ACC112 (cell line): ENCODE measurements at regions not wholly inside any gene's neighbourhood (a gene's known extent, or its start where the extent isn't known, plus 50 kb on each side); places are given as distances from the start of the nearest gene placed in this dataset.

Experiments
- H2AFZ ChIP-seq: fragments of 200-600 bp; sonication (generic); one replicate; pipeline ENCODE4 v1.6.0; 2017; ENCODE audit warnings: antibody characterized with exemption, low read length; ENCODE audit not compliant: unreplicated experiment
- H3K27ac ChIP-seq: fragments of 200-600 bp; sonication (generic); 2 replicates; pipeline ENCODE4 v1.5.1; 2014; ENCODE audit warnings: low read depth, mild to moderate bottlenecking, antibody characterized with exemption, low read length, moderate library complexity
- H3K27me3 ChIP-seq: fragments of 200-600 bp; sonication (generic); 2 replicates; pipeline ENCODE4 v1.6.1; 2014; ENCODE audit warnings: mild to moderate bottlenecking, antibody characterized with exemption, low read length, moderate library complexity, mixed read lengths; ENCODE audit not compliant: insufficient read depth
- H3K36me3 ChIP-seq: fragments of 200-600 bp; sonication (generic); 2 replicates; pipeline ENCODE4 v1.6.1; 2016; ENCODE audit warnings: mild to moderate bottlenecking, antibody characterized with exemption, low read length, moderate library complexity, mixed read lengths; ENCODE audit not compliant: insufficient read depth
- H3K4me1 ChIP-seq: fragments of 200-600 bp; sonication (generic); one replicate; pipeline ENCODE4 v1.6.1; 2016; ENCODE audit warnings: low read length, mixed read lengths; ENCODE audit not compliant: insufficient read depth, unreplicated experiment, control insufficient read depth
- H3K4me3 ChIP-seq: fragments of 200-600 bp; sonication (generic); 2 replicates; pipeline ENCODE4 v1.5.1; 2014; ENCODE audit warnings: mild to moderate bottlenecking, low read depth, low read length
- H3K79me2 ChIP-seq: fragments of 200-600 bp; sonication (generic); one replicate; pipeline ENCODE4 v1.6.0; 2016; ENCODE audit warnings: low read length; ENCODE audit not compliant: control insufficient read depth, unreplicated experiment, insufficient read depth

DNA sequence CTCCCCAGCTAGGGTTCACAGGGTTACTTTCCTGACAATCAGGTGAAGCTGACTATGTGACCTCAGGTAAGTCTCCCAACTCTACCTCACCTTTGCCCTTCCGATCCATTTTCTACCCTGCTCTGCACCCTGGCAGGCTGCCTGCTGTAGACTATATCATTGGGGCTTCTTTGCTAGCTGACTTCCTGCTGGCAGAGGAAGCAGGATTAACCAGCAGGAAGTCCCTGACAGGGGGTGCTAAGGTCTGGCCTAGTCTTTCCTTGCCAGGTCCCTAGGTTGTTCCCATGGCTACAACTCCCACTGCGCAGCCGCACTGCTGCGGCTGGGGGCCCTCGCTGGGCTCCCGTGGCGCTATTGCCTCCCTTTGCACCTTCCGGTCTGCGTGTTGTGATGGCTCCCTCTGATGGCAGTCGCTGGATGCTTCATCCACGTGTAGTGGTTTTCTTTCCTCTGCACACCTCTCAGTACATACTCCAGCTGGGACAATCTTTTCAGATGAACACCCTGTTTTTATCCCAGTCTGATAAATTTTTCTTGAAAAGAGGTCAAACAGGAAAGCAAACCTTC lies 365.9 kb downstream of the REEP3 start:
- Histone ChIP-seq H3K27ac (no peak overlapping the region), H2AFZ (no peak overlapping the region), H3K4me3 (no peak overlapping the region), H3K4me1 (no peaks in the 10 kb centered on the region), H3K36me3 (no peaks in the 10 kb centered on the region), H3K79me2 (no peaks in the 10 kb centered on the region), H3K27me3 (peaks cover 11% of the 10 kb centered on the region)

DNA sequence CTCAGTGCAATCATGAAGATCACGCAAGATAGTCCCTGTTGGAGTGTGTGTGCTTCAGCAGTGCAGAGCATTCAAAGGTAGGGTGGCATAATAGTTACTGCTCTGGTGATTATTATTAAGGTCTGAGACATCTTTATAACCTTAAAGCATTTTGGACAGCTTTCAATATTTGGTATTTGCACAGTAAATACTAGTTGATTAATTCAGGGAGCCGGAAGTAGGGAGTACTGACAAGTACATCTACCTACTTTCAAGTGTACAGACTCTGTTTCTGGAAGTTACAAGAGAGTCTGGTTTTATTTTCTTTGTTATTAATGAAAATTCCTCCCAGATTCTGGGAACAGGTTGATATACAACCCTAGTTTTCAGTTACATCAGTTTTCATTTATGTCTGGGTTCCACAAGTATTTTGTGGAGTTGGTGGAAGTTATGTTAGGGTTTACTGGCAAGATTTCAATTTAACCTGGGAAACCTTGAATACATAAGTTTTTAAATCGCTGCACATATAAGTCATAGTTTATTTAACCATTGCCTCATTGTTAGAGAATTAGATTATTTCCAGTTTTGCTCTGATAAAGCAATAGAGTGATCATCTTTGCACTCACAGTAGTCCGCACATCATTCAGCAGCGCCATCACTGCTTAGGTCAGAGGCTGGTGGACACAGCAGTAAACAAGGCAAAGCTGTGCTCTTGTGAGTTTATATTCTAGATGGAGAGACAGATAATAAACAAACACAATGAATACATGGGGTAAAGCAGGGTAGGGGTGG lies 366.6 kb downstream of the REEP3 start:
- H3K4me1 ChIP-seq, result no peaks in the 10 kb centered on the region
- H2AFZ ChIP-seq, result no peak overlapping the region
- peaks cover 11% of the 10 kb centered on the region for H3K27me3 ChIP-seq
- H3K4me3 ChIP-seq, result no peak overlapping the region
- no peak overlapping the region for H3K27ac ChIP-seq
- H3K79me2 ChIP-seq, result no peaks in the 10 kb centered on the region
- no peaks in the 10 kb centered on the region for H3K36me3 ChIP-seq

GRCh38 chr10:63889803-63890202 lies 368.6 kb downstream of the REEP3 start:
- H3K27me3 ChIP-seq, result peaks cover 11% of the 10 kb centered on the region
- H3K79me2 ChIP-seq, result no peaks in the 10 kb centered on the region
- no peak overlapping the region for H3K27ac ChIP-seq
- no peak overlapping the region for H2AFZ ChIP-seq
- H3K4me1 ChIP-seq, result no peaks in the 10 kb centered on the region
- no peak overlapping the region for H3K4me3 ChIP-seq
- no peaks in the 10 kb centered on the region for H3K36me3 ChIP-seq

- H3K27ac ChIP-seq, result no peak overlapping the region
- no peak overlapping the region for H3K4me3 ChIP-seq
- H3K27me3 ChIP-seq, result no peaks in the 10 kb centered on the region; the same call in 1 of the 2 replicates
- no peak overlapping the region for H2AFZ ChIP-seq
- H3K4me1 ChIP-seq, result no peaks in the 10 kb centered on the region
- no peaks in the 10 kb centered on the region for H3K36me3 ChIP-seq
- no peaks in the 10 kb centered on the region for H3K79me2 ChIP-seq
Observed at GRCh38 chr10:63896992-63897391, 375.8 kb downstream of the REEP3 start.

DNA sequence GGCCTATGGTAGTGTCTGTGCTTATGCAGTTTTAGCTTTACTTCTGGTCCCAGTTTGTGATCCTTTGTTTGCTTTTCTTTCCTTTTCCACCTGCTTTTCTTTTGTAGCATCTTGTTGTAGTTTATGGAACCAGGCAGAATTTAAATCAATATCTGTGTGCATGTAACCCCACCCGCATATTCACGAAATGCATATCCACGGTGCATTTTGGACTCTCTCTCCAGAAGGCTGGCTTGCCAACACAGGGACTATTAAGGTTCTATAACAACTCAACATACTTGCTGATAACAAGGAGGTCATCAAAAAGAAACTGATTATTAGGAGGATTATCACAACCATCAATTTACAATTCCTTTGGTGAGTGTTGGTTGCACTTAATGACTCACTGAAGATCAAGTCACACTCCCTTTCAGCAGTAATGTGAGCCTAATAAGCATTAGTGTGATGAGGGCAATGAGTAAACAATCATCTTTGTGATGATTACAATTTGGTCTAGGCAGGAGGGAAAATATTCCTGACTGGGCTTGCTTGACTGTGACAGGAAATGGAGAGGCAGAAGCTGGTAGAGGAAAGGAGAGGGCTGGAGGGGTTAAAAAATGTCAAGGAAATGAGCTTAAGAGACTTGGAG lies 378.6 kb downstream of the REEP3 start:
- Histone ChIP-seq H3K4me1 (no peaks in the 10 kb centered on the region), H3K36me3 (no peaks in the 10 kb centered on the region), H2AFZ (no peak overlapping the region), H3K79me2 (no peaks in the 10 kb centered on the region), H3K27ac (no peak overlapping the region), H3K27me3 (no peaks in the 10 kb centered on the region; the same call in 1 of the 2 replicates), H3K4me3 (no peak overlapping the region)

DNA sequence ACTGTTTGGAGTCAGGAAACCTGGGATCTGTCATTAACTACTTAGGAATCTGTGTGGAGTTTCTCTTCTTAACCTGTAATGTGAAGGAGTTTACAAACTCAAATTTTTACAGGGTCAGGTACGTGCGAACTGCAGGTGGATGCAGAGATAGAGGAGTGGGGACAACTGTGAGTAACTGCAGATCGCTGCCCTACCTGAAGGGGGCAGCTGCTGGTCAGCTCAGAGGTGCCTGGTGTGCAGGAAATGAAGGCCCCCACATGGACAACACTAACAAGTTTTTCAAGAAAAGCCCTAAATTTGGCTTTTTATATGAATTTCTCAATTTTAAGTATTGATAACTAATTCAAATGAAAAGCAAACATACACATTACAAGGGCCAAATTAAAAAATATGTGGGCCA lies 380.0 kb downstream of the REEP3 start:
- Histone ChIP-seq H3K36me3 (no peaks in the 10 kb centered on the region), H3K27me3 (no peaks in the 10 kb centered on the region; the same call in 1 of the 2 replicates), H3K4me1 (no peaks in the 10 kb centered on the region), H3K79me2 (no peaks in the 10 kb centered on the region), H3K27ac (no peak overlapping the region), H3K4me3 (no peak overlapping the region), H2AFZ (no peak overlapping the region)

DNA sequence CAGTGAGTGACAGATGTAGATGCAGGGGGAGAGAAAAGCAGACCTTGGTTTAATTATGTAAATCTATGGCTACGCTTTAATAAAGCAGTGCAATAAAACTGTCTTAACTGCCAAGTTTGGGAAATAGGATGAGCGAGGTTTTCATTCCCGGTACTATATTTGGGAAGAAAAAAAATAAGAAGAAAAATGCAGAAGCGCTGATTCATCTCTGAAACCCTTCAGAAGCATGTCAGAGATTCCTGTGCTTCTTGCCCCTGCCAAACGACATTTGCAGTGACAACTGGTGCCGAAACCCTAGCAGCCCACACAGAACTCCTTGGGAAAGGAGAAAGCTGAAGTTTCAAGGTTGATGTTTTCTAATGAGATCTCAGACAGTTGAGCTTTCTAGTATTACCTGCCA lies 380.7 kb downstream of the REEP3 start:
- no peaks in the 10 kb centered on the region for H3K36me3 ChIP-seq
- H3K27ac ChIP-seq, result no peak overlapping the region
- no peak overlapping the region for H2AFZ ChIP-seq
- no peaks in the 10 kb centered on the region for H3K4me1 ChIP-seq
- no peaks in the 10 kb centered on the region for H3K27me3 ChIP-seq
- H3K4me3 ChIP-seq, result no peak overlapping the region
- no peaks in the 10 kb centered on the region for H3K79me2 ChIP-seq

DNA sequence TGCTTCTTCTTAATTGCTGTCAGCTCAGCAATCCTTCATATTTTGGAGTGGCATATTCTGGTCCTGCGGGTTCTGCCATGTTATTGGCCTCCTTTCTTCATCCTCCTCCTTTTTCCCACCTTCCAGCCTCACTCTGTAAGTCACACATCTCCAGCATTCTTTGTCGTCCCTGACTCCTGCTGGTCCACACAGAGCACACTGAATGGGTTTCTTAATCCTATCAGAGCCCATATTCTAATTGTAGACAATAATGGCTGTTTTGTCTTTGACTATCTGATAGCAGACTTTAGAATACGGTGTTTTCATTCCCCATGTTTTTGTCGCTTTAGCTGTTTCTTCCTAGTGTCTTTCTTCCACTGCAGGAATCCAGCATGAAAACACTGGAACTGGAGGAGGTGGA lies 389.6 kb downstream of the REEP3 start:
- Histone ChIP-seq H3K27ac (no peak overlapping the region), H3K79me2 (no peaks in the 10 kb centered on the region), H3K27me3 (peaks cover 23% of the 10 kb centered on the region; the same call in 1 of the 2 replicates), H2AFZ (no peak overlapping the region), H3K36me3 (no peaks in the 10 kb centered on the region), H3K4me1 (no peaks in the 10 kb centered on the region), H3K4me3 (no peak overlapping the region)

DNA sequence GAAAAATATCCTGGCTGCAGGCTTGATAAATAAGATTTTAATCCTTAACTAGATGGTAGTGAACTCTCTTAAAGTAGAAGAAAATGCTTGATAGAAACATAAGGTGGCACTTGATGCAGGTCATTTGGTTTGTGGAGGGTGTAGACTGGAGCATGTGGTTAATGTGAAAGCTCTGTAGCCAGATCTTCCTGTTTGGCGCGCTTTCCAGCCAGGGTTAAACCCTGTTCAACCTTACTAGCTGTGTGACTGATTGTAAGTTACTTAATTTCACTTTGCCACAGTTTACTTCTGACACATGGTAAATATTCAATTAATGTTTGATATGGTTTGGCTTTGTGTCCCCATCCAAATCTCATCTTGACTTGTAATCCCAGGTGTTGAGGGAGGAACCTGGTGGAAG lies 394.0 kb downstream of the REEP3 start:
- Histone ChIP-seq H3K27me3 (peaks cover 20% of the 10 kb centered on the region; the same call in 1 of the 2 replicates), H3K27ac (no peak overlapping the region), H3K4me1 (no peaks in the 10 kb centered on the region), H3K36me3 (no peaks in the 10 kb centered on the region), H2AFZ (no peak overlapping the region), H3K4me3 (no peak overlapping the region), H3K79me2 (no peaks in the 10 kb centered on the region)

DNA sequence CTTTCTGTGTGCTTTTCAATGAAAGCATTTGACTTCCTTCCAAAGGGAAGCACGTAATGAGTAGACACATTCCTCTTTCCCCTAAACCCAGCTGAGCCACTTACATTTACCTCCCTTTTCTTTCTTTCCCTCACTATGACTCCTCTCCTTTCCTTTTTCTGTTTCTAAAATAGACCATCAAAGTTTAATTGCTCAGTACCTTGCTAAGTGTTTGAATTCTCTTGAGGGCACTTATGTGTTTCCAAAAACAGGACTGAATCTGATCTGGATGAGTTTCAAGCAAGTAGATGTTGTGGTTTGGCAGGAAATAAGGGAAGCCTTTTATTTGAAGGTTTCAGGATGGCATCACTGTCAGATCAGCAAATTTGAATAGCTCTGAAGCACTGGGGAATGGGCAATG lies 396.2 kb downstream of the REEP3 start:
- Histone ChIP-seq H3K4me1 (no peaks in the 10 kb centered on the region), H3K36me3 (no peaks in the 10 kb centered on the region), H3K27me3 (peaks cover 6% of the 10 kb centered on the region; the same call in 1 of the 2 replicates), H3K79me2 (no peaks in the 10 kb centered on the region), H3K27ac (no peak overlapping the region), H3K4me3 (no peak overlapping the region), H2AFZ (no peak overlapping the region)
